Activated CD4-positive, alpha-beta T cell treated with anti-CD3 and anti-CD28 coated beads, Interleukin-2, amount 50 U/mL, for 1 hour (primary cell): ENCODE measurements at regions not wholly inside any gene's neighbourhood (a gene's known extent, or its start where the extent isn't known, plus 50 kb on each side); places are given as distances from the start of the nearest gene placed in this dataset.
"Not testable (repeated sequence)": the region's sequence is repeated elsewhere in the genome, so short reads cannot be mapped to it uniquely, and the experiment has no call there.

Source experiments
- DNase-seq: peaks from one replicate; pipeline ENCODE4 v3.0.0-alpha.2; 2020

- DNase-seq: no peak
Observed at GRCh38 chr11:69572861-69573260, 68.1 kb upstream of the CCND1 start.

- DNase-seq: no peak
Observed at GRCh38 chr11:69573761-69574607, 67.0 kb upstream of the CCND1 start.

DNA sequence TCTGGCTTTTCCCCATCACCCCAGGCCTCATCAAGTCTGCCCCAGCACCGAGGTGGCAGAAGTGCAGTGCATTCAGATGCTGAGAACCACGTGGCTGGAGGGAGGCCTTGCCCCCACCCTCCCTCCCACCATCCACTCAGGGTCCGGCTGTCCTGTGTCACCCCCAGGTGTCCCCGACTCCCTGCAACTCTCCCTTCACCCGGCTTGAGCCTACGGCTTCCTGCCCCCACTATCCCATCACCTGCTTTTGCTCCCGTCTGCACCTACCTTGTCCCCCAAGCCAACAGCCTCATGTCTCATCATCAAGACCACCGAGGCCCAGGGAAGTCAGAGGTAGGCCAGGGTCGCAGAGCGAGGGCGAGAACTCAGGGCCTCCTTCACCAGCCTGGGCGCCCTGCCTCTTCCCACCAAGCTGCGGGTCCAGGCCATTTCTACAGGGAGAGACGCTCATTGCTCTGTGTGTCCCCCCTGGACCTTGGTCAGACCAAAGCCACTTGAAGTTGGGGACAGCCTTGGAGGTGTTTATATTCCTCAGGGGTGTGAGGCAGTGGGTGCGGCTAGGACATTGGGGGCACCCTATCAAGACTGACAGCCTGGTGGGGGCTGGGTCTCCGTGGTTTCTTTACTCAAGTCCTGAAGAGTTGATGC is 66.2 kb upstream of the CCND1 start:
- no peak for DNase-seq

DNA sequence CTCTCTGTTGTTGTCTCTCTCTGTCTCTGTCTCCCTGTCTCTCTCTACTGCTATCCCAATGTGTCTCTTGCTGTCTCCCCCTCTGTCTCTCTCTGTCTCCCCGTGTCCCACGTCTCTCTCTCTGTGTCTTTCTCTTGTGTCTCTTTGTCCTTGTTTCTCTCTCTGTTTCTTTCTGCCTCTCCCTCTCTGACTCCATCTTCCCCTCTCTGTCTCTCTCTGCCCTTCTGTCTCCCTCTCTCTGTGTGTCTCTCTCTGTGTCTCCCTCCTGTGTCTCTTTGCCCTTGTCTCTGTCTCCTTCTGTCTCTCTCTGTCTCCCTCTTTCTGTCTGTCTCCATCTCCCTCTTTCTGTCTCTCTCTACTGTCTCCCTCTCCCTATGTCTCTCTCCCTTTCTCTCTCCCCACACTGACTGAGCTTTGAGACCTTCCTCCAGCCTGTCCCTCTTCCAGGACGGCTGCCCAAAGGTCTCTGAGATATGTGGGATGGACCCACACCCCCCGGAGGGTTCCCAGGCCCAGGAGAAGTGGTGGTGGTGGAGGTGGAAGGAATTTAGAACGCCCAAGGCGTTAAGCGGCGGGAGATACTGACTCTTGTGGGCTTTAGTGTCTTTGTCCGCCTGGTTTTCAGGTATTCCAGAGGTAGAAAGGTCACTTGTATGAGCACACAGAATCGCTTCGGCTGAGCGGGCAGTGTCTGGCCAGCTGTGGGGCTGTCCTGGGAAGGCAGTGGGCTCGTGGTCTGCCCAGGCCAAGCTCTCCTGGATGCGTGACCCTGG is 65.5 kb upstream of the CCND1 start:
- DNase-seq: no peak

DNA sequence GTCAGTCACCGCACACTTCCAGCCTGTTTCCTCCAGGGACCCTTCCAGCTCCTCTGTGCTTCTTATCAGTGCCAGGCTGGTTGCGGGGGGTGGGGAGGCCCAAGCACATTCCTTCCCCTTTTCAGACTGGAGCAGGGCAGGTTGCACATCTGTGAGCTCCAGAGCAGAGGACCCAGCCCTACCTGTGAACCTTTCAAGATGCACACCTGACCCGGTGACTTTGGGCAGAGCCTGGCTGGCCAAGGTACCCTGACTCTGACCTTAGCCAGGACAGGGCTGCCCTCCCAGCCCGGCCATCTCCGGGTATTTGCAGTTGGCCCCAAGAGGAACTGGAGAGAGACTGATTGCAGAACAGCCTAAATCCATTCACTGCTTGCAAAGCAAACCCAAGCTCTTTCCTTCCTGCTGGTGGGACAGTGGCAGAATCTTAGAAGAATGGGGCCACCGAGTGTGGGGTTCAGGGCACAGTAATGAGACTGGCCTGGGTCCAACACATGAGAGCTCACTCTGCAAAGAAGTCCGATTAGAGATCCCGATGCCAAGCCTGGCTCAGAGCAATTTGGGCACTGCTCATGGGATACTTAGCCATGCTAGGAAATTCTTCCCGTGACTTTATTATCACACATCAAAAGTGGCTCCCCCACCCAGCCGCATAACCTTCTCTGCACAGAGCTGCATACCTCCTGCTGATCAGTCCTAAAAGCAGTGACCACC is 64.7 kb upstream of the CCND1 start:
- DNase-seq: no peak

DNA sequence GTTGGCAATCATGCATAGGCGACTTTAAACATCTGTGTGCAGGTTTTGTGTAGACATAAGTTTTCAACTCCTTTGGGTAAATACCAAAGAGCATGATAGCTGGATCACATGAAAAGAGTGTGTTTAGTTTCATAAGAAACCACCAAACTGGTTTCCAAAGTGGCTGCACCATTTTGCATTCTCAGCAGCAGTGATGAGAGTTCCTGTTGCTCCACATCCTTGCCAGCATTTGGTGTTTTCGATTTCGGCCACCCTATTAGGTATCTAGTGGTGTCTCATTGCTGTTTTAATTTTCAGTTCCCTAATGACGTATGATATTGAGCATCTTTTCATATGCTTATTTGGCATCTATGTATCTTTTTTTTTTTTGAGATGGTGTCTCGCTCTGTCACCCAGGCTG is 62.8 kb upstream of the CCND1 start:
- no peak for DNase-seq

GRCh38 chr11:69580529-69580928 is 60.4 kb upstream of the CCND1 start:
- DNase-seq: no peak

DNA sequence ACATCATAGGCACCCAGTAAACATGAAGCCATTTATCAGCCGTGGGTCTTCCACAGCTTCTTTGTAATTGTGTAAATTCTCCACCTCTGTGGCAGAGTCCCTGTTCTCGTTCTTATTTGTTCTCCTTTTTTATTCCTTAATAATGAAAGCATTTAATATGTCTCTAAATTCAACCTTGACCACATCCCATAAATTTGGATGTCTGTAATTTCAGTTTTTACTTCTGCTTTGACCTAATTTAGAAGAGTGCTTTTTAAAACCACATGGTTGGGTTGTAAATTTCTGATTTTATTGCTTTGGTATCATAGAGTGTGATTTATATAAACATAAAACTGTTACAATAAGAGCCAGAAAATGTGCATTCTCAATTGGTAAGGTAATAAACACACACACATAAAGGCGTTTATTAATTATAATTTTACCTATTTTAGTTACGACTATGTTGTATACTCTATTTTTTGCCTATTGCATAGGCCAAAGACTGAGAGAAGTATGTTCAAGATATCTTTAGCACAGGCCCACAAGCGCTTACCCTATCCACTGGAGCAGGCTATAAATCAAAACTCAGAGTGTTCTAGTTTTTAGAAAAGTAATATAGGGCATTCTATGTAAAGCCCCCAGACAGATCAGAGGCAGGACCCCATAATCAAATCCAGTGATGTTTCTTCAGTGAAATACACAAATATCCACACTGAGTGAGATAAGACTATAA is 58.0 kb upstream of the CCND1 start:
- no peak for DNase-seq

- no peak for DNase-seq
Observed at GRCh38 chr11:69584160-69584559, 56.8 kb upstream of the CCND1 start.

- DNase-seq: no peak
Observed at GRCh38 chr11:69585385-69585784, 55.6 kb upstream of the CCND1 start.

DNA sequence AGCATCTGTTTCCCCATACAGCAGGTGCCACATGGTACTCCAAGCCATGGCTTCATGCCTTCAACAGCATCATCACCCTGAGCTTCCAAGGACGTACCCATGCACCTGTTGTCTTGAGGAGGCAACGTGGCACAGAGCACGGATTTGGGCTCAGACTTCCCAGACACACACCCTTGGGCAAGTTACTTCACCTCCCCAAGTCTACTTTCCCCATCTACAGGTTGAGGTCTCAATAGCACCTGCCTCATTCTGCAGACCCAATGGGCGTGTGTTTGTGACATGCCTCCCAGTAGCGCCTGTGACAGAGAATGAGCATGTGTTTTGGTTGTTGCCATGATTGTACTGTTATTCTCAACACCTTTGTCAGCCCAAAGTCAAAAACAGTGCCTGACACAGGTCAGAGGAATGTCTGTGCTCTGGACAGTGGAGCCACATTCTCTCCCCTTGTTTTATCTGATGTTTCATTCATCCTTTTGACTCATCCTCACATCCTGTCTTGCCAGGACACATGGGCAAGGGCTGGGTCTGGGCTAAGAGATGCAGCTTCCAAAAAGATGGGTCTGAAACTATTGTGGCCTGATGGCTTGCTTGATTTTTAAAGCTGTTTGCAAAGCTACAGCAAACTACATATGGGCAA is 53.4 kb upstream of the CCND1 start:
- DNase-seq: no peak

GRCh38 chr11:69588270-69588669 is 52.7 kb upstream of the CCND1 start:
- no peak for DNase-seq

- DNase-seq: not testable (repeated sequence)
Observed at GRCh38 chr11:69590088-69590487, 50.9 kb upstream of the CCND1 start.
